ENCODE measurements at regions not wholly inside any gene's neighbourhood (a gene's known extent, or its start where the extent isn't known, plus 50 kb on each side); places are given as distances from the start of the nearest gene placed in this dataset.

DNA sequence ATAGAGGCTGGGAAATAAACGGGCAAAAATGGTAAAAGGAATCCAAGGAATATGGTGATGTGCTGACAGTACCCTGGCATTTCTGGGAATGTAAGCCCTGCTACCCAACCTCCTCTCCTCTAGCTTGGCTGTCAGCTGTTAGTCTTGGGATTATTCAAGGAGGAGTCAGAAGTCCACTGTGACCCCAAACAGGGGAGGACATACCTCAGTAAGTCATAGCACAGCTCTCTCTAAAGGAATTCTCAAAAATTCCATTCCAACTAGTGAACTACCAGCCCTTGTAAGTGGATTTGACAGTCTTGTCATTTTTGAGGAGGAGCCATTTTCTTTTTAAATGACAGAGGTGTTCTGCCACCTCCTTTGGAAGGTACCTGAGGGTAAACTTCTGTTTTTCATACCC is 207.5 kb downstream of the PDCD6IP start:
- Histone ChIP-seq H3K27ac (peak overlapping the region; percentile 51), H3K4me3 (ENCODE audit: low read depth, low read length) (no peak overlapping the region), H3K27me3 (replicated peaks) (no peaks in the 10 kb centered on the region), H3K36me3 (replicated peaks) (no peaks in the 10 kb centered on the region)
- no peak for TF ChIP-seq CTCF (IDR thresholded peaks at IDR 0.05; ENCODE audit: low read depth, low read length, missing control alignments)
- in situ Hi-C loops (cut with HindIII; ENCODE audit: low pct_ligation_motif_present, low sequenced_read_pairs), result no loop called here
- DNase-seq, result peak; percentile 67

DNA sequence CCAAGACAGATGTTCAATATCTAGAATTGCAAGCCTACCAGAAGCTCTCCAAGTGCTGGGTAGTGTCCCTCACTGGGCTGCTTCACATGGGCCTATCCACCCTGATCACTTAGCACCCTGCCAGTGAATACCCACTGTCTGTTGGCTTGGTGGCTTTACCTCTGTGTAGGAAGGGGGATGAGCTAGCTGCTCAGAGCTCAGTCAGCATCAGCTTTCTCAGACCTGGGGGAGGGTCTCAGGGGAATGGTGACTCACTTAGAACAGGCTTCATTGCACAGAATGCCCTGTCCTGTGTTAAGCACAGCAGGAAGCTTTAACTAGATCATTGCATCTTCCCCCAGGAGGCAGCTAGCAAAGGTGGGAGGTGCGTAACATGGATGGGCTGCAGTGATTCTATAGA is 209.8 kb downstream of the PDCD6IP start:
- H3K4me3 ChIP-seq (ENCODE audit: low read depth, low read length), result no peak overlapping the region
- H3K27ac ChIP-seq, result peak overlapping the region; percentile 30
- DNase-seq, result peak; percentile 66
- no peaks in the 10 kb centered on the region for H3K36me3 ChIP-seq (replicated peaks)
- H3K27me3 ChIP-seq (replicated peaks), result no peaks in the 10 kb centered on the region
- TF ChIP-seq CTCF (IDR thresholded peaks at IDR 0.05; ENCODE audit: low read depth, low read length, missing control alignments), result no peak
- in situ Hi-C loops (cut with HindIII; ENCODE audit: low pct_ligation_motif_present, low sequenced_read_pairs), result no loop called here

- no peaks in the 10 kb centered on the region for H3K27me3 ChIP-seq (replicated peaks)
- H3K27ac ChIP-seq, result peak overlapping the region; percentile 25
- no peak overlapping the region for H3K4me3 ChIP-seq (ENCODE audit: low read depth, low read length)
- in situ Hi-C loops (cut with HindIII; ENCODE audit: low pct_ligation_motif_present, low sequenced_read_pairs), result no loop called here
- H3K36me3 ChIP-seq (replicated peaks), result no peaks in the 10 kb centered on the region
- TF ChIP-seq CTCF (IDR thresholded peaks at IDR 0.05; ENCODE audit: low read depth, low read length, missing control alignments), result no peak
- peak; percentile 31 for DNase-seq
Measured at GRCh38 chr3:34008836-34009809, 210.7 kb downstream of the PDCD6IP start.

DNA sequence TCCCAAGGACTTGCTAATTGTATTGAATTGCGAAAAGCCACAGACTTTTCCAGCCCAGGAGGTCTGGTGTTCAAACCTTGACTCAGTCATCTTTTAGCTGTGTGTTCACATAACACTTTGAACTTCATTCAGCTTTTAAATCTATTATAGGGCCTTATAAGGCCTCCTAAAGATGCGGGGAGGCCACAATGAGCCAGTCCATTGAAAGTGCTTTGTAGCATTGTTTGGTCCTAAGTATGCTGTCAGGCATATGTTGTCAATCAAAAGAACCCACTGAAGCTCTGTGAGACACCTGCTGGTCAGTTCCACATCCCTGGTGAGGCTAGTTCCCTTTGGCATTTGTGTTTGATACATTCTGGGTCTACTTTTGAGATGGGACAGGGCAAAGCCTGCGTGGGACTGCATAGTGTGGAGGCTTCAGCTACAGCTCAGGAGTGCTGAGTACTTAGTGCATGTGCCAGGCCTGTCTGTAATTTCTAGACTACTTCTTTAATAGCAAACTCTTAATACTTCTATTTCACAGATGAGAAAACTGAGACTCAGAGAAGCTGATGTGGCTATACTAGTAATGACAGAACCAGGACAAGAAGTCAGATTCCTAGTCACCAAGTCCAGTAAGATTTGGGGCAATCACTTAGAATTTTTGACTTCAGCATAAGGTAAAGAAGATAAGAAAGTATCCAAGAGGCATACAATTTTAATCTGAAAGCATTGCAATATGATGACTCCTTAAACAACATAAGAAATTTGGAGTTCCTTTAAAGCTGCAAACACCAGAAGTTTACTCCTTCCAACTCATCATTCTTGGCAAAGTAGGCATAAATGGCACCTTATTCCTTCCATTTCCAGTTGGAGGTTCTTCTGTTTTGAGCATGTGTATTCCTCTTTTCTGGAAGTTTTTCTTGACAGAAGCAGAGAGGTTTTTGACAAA is 213.0 kb downstream of the PDCD6IP start:
- H3K4me3 ChIP-seq (ENCODE audit: low read depth, low read length), result no peak overlapping the region
- H3K36me3 ChIP-seq (replicated peaks), result no peaks in the 10 kb centered on the region
- TF ChIP-seq CTCF (IDR thresholded peaks at IDR 0.05; ENCODE audit: low read depth, low read length, missing control alignments), result peak; percentile 57
- peak overlapping the region; percentile 70 for H3K27ac ChIP-seq
- no peaks in the 10 kb centered on the region for H3K27me3 ChIP-seq (replicated peaks)
- DNase-seq, result peak; percentile 34
- in situ Hi-C loops (cut with HindIII; ENCODE audit: low pct_ligation_motif_present, low sequenced_read_pairs), result no loop called here

GRCh38 chr3:34012102-34012461 is 213.7 kb downstream of the PDCD6IP start:
- Histone ChIP-seq H3K36me3 (replicated peaks) (no peaks in the 10 kb centered on the region), H3K27ac (peak overlapping the region; percentile 70), H3K27me3 (replicated peaks) (no peaks in the 10 kb centered on the region), H3K4me3 (ENCODE audit: low read depth, low read length) (no peak overlapping the region)
- DNase-seq, result peak; percentile 94
- in situ Hi-C loops (cut with HindIII; ENCODE audit: low pct_ligation_motif_present, low sequenced_read_pairs), result no loop called here
- no peak for TF ChIP-seq CTCF (IDR thresholded peaks at IDR 0.05; ENCODE audit: low read depth, low read length, missing control alignments)

Measured in brain microvascular endothelial cell (primary cell).